Calu3 (cell line): ENCODE measurements at regions not wholly inside any gene's neighbourhood (a gene's known extent, or its start where the extent isn't known, plus 50 kb on each side); places are given as distances from the start of the nearest gene placed in this dataset.

Experiments
- BruUV-seq: library from RNA; stranded (reverse); fragments of 400-500 nt; replicated peaks from 2 replicates; lab custom pipeline; 2021; lab: Mats Ljungman, UMichigan
- CTCF ChIA-PET: fragments of 300-600 bp; sonication (Branson Sonifier 250); formaldehyde crosslinking; loops from one replicate; lab custom pipeline; 2022; ENCODE audit warnings: antibody characterized with exemption; lab: Charles Lee
- DNase-seq: peaks from one replicate; pipeline ENCODE4 v3.0.0; 2022
- H3K27ac Mint-ChIP-seq: one replicate; pipeline ENCODE4 v1.8.0; 2022; ENCODE audit warnings: mixed read lengths; ENCODE audit not compliant: unreplicated experiment
- H3K27me3 Mint-ChIP-seq: one replicate; pipeline ENCODE4 v1.8.0; 2022; ENCODE audit warnings: mixed read lengths; ENCODE audit not compliant: unreplicated experiment
- H3K36me3 Mint-ChIP-seq: one replicate; pipeline ENCODE4 v1.8.0; 2022; ENCODE audit warnings: mild to moderate bottlenecking, moderate library complexity, mixed read lengths; ENCODE audit not compliant: insufficient read depth, unreplicated experiment
- H3K4me1 Mint-ChIP-seq: one replicate; pipeline ENCODE4 v1.8.0; 2022; ENCODE audit warnings: mild to moderate bottlenecking, low read depth, mixed read lengths; ENCODE audit not compliant: unreplicated experiment
- H3K4me3 Mint-ChIP-seq: one replicate; pipeline ENCODE4 v1.8.0; 2022; ENCODE audit warnings: mild to moderate bottlenecking, low read depth, moderate library complexity, mixed read lengths; ENCODE audit not compliant: unreplicated experiment
- H3K9me3 Mint-ChIP-seq: one replicate; pipeline ENCODE4 v1.8.0; 2022; ENCODE audit warnings: low read depth, mixed read lengths; ENCODE audit not compliant: unreplicated experiment
- CTCF ChIP-seq: fragments of 200-600 bp; IDR thresholded peaks from one replicate; pipeline ENCODE4 v1.8.0; 2022; ENCODE audit warnings: antibody characterized with exemption; ENCODE audit not compliant: unreplicated experiment
- intact Hi-C: fragments of 100-400 bp; cut with micrococcal nuclease; formaldehyde crosslinking; loops from one replicate; pipeline ENCODE4 v1.10.0; 2022; ENCODE audit not compliant: unreplicated experiment

GRCh38 chr5:56616454-56617160 is 198.7 kb upstream of the MAP3K1 start:
- intact Hi-C loops: no loop called here

GRCh38 chr5:56615361-56616153 is 199.8 kb upstream of the MAP3K1 start:
- no peak overlapping the region for H3K4me3 Mint-ChIP-seq
- no peaks in the 10 kb centered on the region for H3K27me3 Mint-ChIP-seq
- intact Hi-C loops: no loop called here
- H3K36me3 Mint-ChIP-seq: no peaks in the 10 kb centered on the region
- BruUV-seq: no TSS peak
- H3K27ac Mint-ChIP-seq: no peak overlapping the region
- DNase-seq: no peak
- CTCF ChIA-PET: no interaction called here
- peaks cover 13% of the 10 kb centered on the region for H3K9me3 Mint-ChIP-seq
- no peak for TF ChIP-seq CTCF
- peaks cover 30% of the 10 kb centered on the region for H3K4me1 Mint-ChIP-seq

More at GRCh38 chr5:56616454-56617160, 198.7 kb upstream of the MAP3K1 start:
- no peak for TF ChIP-seq CTCF
- H3K4me3 Mint-ChIP-seq: no peak overlapping the region
- no TSS peak for BruUV-seq
- peaks cover 10% of the 10 kb centered on the region for H3K9me3 Mint-ChIP-seq
- no peak overlapping the region for H3K27ac Mint-ChIP-seq
- no peaks in the 10 kb centered on the region for H3K27me3 Mint-ChIP-seq
- no peak for DNase-seq
- no peaks in the 10 kb centered on the region for H3K36me3 Mint-ChIP-seq
- H3K4me1 Mint-ChIP-seq: peaks cover 30% of the 10 kb centered on the region
- CTCF ChIA-PET: interaction anchor here (0.6 to 0.9 kb wide), 3 partner anchors 10 to 560 kb away, joined by 3 to 6 read pairs (median 3); no protein-coding TSS in a partner anchor

- peaks cover 34% of the 10 kb centered on the region for H3K4me1 Mint-ChIP-seq
- peaks cover 10% of the 10 kb centered on the region for H3K9me3 Mint-ChIP-seq
- H3K4me3 Mint-ChIP-seq: no peak overlapping the region
- intact Hi-C loops: no loop called here
- no peaks in the 10 kb centered on the region for H3K36me3 Mint-ChIP-seq
- BruUV-seq: no TSS peak
- H3K27ac Mint-ChIP-seq: no peak overlapping the region
- DNase-seq: no peak
- no peak for TF ChIP-seq CTCF
- no peaks in the 10 kb centered on the region for H3K27me3 Mint-ChIP-seq
- CTCF ChIA-PET: no interaction called here
Observed at GRCh38 chr5:56612759-56613158, 202.6 kb upstream of the MAP3K1 start.

- intact Hi-C loops: no loop called here
- Mint-ChIP-seq H3K9me3 (peaks cover 10% of the 10 kb centered on the region), H3K4me1 (peaks cover 38% of the 10 kb centered on the region), H3K27me3 (no peaks in the 10 kb centered on the region), H3K27ac (no peak overlapping the region), H3K4me3 (no peak overlapping the region), H3K36me3 (no peaks in the 10 kb centered on the region)
- CTCF ChIA-PET: no interaction called here
- no TSS peak for BruUV-seq
- no peak for TF ChIP-seq CTCF
- DNase-seq: no peak
Observed at GRCh38 chr5:56612353-56612752, 203.0 kb upstream of the MAP3K1 start.
